PC-9 (cell line): ENCODE measurements at regions not wholly inside any gene's neighbourhood (a gene's known extent, or its start where the extent isn't known, plus 50 kb on each side); places are given as distances from the start of the nearest gene placed in this dataset.

Experiments used
- BruUV-seq: library from RNA; stranded (reverse); fragments of 400-500 nt; replicated peaks from 2 replicates; lab custom pipeline; 2021; lab: Mats Ljungman, UMichigan
- CTCF ChIA-PET: fragments of 300-600 bp; sonication (Branson Sonifier 250); formaldehyde crosslinking; loops from one replicate; lab custom pipeline; 2022; ENCODE audit warnings: antibody characterized with exemption; lab: Charles Lee
- POLR2A ChIA-PET: fragments of 300-600 bp; sonication (Branson Sonifier 250); formaldehyde crosslinking; loops from one replicate; lab custom pipeline; 2022; ENCODE audit warnings: antibody characterized with exemption; ENCODE audit not compliant: unreplicated experiment; lab: Charles Lee
- DNase-seq, 2 experiments: peaks; one replicate each; pipeline versions ENCODE4 v3.0.0 to v3.0.0-alpha.2; 2015 to 2022; ENCODE audit warnings: mixed read lengths in 1 of 2
- H2AFZ ChIP-seq: fragments of 200-600 bp; sonication (generic); 2 replicates; pipeline ENCODE4 v1.8.1; 2017; ENCODE audit warnings: antibody characterized with exemption
- H3F3A ChIP-seq: fragments of 200-600 bp; sonication (generic); 2 replicates; pipeline ENCODE4 v1.8.1; 2017; ENCODE audit warnings: antibody characterized with exemption, mild to moderate bottlenecking, low read depth; ENCODE audit not compliant: insufficient read depth
- H3K27ac ChIP-seq: fragments of 200-600 bp; sonication (generic); 2 replicates; pipeline ENCODE4 v1.6.1; 2016; ENCODE audit warnings: mixed run types
- H3K27me3 ChIP-seq: fragments of 200-600 bp; sonication (generic); 2 replicates; pipeline ENCODE4 v1.6.1; 2016; ENCODE audit warnings: low read depth, mixed run types; ENCODE audit not compliant: insufficient read depth
- H3K36me3 ChIP-seq: fragments of 200-600 bp; sonication (generic); 2 replicates; pipeline ENCODE4 v1.6.1; 2016; ENCODE audit warnings: low read depth, mixed run types
- H3K4me1 ChIP-seq: fragments of 200-600 bp; sonication (generic); replicated peaks from 2 replicates; pipeline ENCODE4 v1.6.1; 2016; ENCODE audit warnings: mixed run types; ENCODE audit not compliant: insufficient read depth
- H3K4me2 ChIP-seq: fragments of 200-600 bp; sonication (generic); 2 replicates; pipeline ENCODE4 v1.6.1; 2017; ENCODE audit warnings: mixed run types
- H3K4me3 ChIP-seq: fragments of 200-600 bp; sonication (generic); 2 replicates; pipeline ENCODE4 v1.6.1; 2016; ENCODE audit warnings: mixed run types
- H3K79me2 ChIP-seq: fragments of 200-600 bp; sonication (generic); 2 replicates; pipeline ENCODE4 v1.6.1; 2017; ENCODE audit warnings: low read depth, mixed run types
- H3K9me2 ChIP-seq: fragments of 200-600 bp; sonication (generic); 2 replicates; pipeline ENCODE4 v1.8.1; 2017; ENCODE audit warnings: mild to moderate bottlenecking; ENCODE audit not compliant: insufficient read depth
- H3K9me3 ChIP-seq: fragments of 200-600 bp; sonication (generic); 2 replicates; pipeline ENCODE4 v1.8.1; 2016; ENCODE audit warnings: low read depth; ENCODE audit not compliant: insufficient read depth
- H4K20me1 ChIP-seq: fragments of 200-600 bp; sonication (generic); 2 replicates; pipeline ENCODE4 v1.8.1; 2017; ENCODE audit not compliant: insufficient read depth
- EZH2 ChIP-seq: fragments of 200-600 bp; sonication (generic); IDR thresholded peaks from 2 replicates; pipeline ENCODE4 v1.8.0; 2017; ENCODE audit warnings: antibody characterized with exemption, low read depth
- intact Hi-C: fragments of 100-400 bp; cut with micrococcal nuclease; formaldehyde crosslinking; loops from one replicate; pipeline ENCODE4 v1.10.0; 2022; ENCODE audit not compliant: unreplicated experiment
- TF ChIP-seq, protein P1 (sequence below): fragments of 200-600 bp; sonication (generic); conservative IDR thresholded peaks from 2 replicates; pipeline ENCODE4 v1.6.1; 2017; ENCODE audit warnings: mixed run types, antibody characterized with exemption, mild to moderate bottlenecking, moderate library complexity

DNA sequence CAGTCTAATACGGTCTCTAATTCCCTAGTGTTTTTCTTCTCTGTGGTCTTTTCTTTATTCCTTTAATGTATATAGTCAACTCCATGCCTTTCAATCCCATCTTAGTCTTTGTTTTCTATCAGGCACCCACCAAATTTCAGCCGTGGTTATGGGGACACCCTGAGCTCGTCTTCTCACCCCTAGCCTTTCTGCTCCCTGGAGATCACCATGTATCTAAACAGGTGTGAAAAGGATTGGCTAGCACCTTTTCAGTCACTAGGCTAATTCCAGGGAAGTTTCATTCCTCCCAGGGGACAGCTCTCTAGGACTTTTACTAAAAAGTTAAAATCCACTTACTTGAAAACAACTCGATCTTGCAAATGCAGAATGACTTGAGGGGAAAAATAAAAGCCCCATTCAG is 291.3 kb downstream of the ETNK1 start:
- no peak for DNase-seq

GRCh38 chr12:22916815-22917214 is 291.8 kb downstream of the ETNK1 start:
- no TSS peak for BruUV-seq
- Histone ChIP-seq H3K4me1 (no peaks in the 10 kb centered on the region), H3K36me3 (no peaks in the 10 kb centered on the region), H3F3A (no peaks in the 10 kb centered on the region), H3K27me3 (peaks cover 38% of the 10 kb centered on the region), H3K9me2 (no peaks in the 10 kb centered on the region; the same call in none of the 2 replicates), H2AFZ (no peak overlapping the region), H3K27ac (no peak overlapping the region), H4K20me1 (no peaks in the 10 kb centered on the region), H3K9me3 (no peaks in the 10 kb centered on the region), H3K4me2 (no peak overlapping the region), H3K4me3 (no peak overlapping the region), H3K79me2 (no peaks in the 10 kb centered on the region)
- ChIA-PET POLR2A (no interaction called here), CTCF (no interaction called here)
- intact Hi-C loops = no loop called here
- TF ChIP-seq, protein P1, sequence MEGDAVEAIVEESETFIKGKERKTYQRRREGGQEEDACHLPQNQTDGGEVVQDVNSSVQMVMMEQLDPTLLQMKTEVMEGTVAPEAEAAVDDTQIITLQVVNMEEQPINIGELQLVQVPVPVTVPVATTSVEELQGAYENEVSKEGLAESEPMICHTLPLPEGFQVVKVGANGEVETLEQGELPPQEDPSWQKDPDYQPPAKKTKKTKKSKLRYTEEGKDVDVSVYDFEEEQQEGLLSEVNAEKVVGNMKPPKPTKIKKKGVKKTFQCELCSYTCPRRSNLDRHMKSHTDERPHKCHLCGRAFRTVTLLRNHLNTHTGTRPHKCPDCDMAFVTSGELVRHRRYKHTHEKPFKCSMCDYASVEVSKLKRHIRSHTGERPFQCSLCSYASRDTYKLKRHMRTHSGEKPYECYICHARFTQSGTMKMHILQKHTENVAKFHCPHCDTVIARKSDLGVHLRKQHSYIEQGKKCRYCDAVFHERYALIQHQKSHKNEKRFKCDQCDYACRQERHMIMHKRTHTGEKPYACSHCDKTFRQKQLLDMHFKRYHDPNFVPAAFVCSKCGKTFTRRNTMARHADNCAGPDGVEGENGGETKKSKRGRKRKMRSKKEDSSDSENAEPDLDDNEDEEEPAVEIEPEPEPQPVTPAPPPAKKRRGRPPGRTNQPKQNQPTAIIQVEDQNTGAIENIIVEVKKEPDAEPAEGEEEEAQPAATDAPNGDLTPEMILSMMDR = no peak
- TF ChIP-seq EZH2 = no peak
- DNase-seq = no peak

More for the DNA sequence above, 291.3 kb downstream of the ETNK1 start:
- no TSS peak for BruUV-seq
- Histone ChIP-seq H3K27me3 (peaks cover 38% of the 10 kb centered on the region), H3K36me3 (no peaks in the 10 kb centered on the region), H3K4me3 (no peak overlapping the region), H3K79me2 (no peaks in the 10 kb centered on the region), H3K9me3 (no peaks in the 10 kb centered on the region), H2AFZ (no peak overlapping the region), H4K20me1 (no peaks in the 10 kb centered on the region), H3K27ac (no peak overlapping the region), H3K4me2 (no peak overlapping the region), H3K9me2 (no peaks in the 10 kb centered on the region; the same call in none of the 2 replicates), H3K4me1 (no peaks in the 10 kb centered on the region), H3F3A (no peaks in the 10 kb centered on the region)
- POLR2A ChIA-PET = no interaction called here
- TF ChIP-seq EZH2 = no peak
- TF ChIP-seq, protein P1 = no peak
- intact Hi-C loops = no loop called here
- CTCF ChIA-PET = no interaction called here

DNA sequence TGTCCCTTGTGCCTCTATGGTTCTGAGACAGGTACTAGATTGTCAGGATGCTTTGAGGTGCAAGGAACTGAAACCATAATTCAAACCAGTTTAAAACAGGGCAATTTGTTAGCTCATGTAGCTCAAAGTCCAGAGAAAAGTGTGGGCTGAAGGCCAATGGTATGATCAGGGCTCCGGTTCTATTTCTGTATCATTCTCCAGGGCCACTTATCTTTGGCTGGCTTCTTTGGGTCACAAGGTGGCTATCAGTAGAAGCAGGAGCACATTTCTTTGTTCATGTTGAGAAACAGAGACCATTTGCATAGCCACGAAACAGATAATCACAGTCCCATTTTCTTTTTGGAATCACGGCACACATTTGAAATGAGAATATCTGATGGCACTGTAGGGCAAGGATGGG is 294.9 kb downstream of the ETNK1 start:
- POLR2A ChIA-PET = no interaction called here
- no peaks in the 10 kb centered on the region for H4K20me1 ChIP-seq
- H3K9me3 ChIP-seq = no peaks in the 10 kb centered on the region
- H3K4me2 ChIP-seq = no peak overlapping the region
- no peaks in the 10 kb centered on the region for H3K79me2 ChIP-seq
- H3K4me1 ChIP-seq = no peaks in the 10 kb centered on the region
- H3F3A ChIP-seq = no peaks in the 10 kb centered on the region
- no peak overlapping the region for H2AFZ ChIP-seq
- no peak for DNase-seq
- H3K9me2 ChIP-seq = no peaks in the 10 kb centered on the region; the same call in none of the 2 replicates
- peaks cover 17% of the 10 kb centered on the region for H3K27me3 ChIP-seq
- H3K27ac ChIP-seq = no peak overlapping the region
- intact Hi-C loops = no loop called here
- BruUV-seq = no TSS peak
- H3K36me3 ChIP-seq = no peaks in the 10 kb centered on the region
- CTCF ChIA-PET = no interaction called here
- H3K4me3 ChIP-seq = no peak overlapping the region
- TF ChIP-seq EZH2 = no peak
- TF ChIP-seq, protein P1 = no peak
